Cardiac muscle cell (in vitro differentiated cells and primary cell): ENCODE measurements at regions not wholly inside any gene's neighbourhood (a gene's known extent, or its start where the extent isn't known, plus 50 kb on each side); places are given as distances from the start of the nearest gene placed in this dataset.
"Not testable (repeated sequence)": the region's sequence is repeated elsewhere in the genome, so short reads cannot be mapped to it uniquely, and the experiment has no call there.

ENCODE experiments used
- DNase-seq, 2 donors: peaks; one replicate each; pipeline versions ENCODE4 v3.0.0 to v3.0.0-alpha.2; 2010 to 2017; ENCODE audit warnings: low read depth in 1 of 2, low spot score in 1 of 2
- H3K27ac ChIP-seq: fragments of 200-600 bp; sonication (generic); 2 replicates; pipeline ENCODE4 v1.5.1; 2016
- H3K27me3 ChIP-seq: fragments of 200-600 bp; sonication (generic); 2 replicates; pipeline ENCODE4 v1.6.0; 2016; ENCODE audit warnings: control low read depth
- H3K36me3 ChIP-seq: fragments of 200-600 bp; sonication (generic); 2 replicates; pipeline ENCODE4 v1.5.1; 2016; ENCODE audit warnings: control low read depth
- H3K4me1 ChIP-seq: fragments of 200-600 bp; sonication (generic); 2 replicates; pipeline ENCODE4 v1.8.1; 2017; ENCODE audit warnings: low read depth, mild to moderate bottlenecking, mixed run types
- H3K4me3 ChIP-seq: fragments of 200-600 bp; sonication (generic); 2 replicates; pipeline ENCODE4 v1.5.1; 2016; ENCODE audit warnings: mild to moderate bottlenecking
- H3K9me3 ChIP-seq: fragments of 200-600 bp; sonication (generic); 2 replicates; pipeline ENCODE4 v1.5.1; 2017; ENCODE audit warnings: low read depth, mild to moderate bottlenecking, control low read depth
- TF ChIP-seq, protein P1 (sequence below): IDR thresholded peaks from 2 replicates; pipeline ENCODE4 v1.5.1; 2012; ENCODE audit warnings: low read depth, mild to moderate bottlenecking, low read length

DNA sequence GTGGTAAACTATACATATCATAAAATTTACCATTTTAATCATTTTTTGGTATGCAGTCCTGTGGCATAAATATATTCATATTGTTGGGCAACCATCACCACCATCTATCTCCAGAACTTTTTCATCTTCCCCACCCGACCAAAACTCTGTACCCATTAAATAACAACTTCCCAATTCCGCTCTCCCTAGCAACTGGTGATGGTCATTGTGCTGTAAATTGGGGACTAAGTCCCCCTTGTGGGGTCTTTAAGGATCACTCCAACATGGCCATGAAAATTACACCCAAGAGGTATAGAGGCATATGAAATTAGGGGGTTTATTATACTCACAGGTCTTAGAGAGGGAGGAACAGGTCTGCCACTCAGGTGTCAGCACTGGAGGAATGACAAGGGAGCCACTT lies 57.4 kb upstream of the NKD1 start:
- Histone ChIP-seq H3K9me3 (no peaks in the 10 kb centered on the region), H3K27ac (no peak overlapping the region), H3K4me1 (no peaks in the 10 kb centered on the region), H3K36me3 (no peaks in the 10 kb centered on the region), H3K27me3 (peaks cover 31% of the 10 kb centered on the region), H3K4me3 (no peak overlapping the region)
- TF ChIP-seq, protein P1, sequence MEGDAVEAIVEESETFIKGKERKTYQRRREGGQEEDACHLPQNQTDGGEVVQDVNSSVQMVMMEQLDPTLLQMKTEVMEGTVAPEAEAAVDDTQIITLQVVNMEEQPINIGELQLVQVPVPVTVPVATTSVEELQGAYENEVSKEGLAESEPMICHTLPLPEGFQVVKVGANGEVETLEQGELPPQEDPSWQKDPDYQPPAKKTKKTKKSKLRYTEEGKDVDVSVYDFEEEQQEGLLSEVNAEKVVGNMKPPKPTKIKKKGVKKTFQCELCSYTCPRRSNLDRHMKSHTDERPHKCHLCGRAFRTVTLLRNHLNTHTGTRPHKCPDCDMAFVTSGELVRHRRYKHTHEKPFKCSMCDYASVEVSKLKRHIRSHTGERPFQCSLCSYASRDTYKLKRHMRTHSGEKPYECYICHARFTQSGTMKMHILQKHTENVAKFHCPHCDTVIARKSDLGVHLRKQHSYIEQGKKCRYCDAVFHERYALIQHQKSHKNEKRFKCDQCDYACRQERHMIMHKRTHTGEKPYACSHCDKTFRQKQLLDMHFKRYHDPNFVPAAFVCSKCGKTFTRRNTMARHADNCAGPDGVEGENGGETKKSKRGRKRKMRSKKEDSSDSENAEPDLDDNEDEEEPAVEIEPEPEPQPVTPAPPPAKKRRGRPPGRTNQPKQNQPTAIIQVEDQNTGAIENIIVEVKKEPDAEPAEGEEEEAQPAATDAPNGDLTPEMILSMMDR, result no peak
- no peak for DNase-seq

DNA sequence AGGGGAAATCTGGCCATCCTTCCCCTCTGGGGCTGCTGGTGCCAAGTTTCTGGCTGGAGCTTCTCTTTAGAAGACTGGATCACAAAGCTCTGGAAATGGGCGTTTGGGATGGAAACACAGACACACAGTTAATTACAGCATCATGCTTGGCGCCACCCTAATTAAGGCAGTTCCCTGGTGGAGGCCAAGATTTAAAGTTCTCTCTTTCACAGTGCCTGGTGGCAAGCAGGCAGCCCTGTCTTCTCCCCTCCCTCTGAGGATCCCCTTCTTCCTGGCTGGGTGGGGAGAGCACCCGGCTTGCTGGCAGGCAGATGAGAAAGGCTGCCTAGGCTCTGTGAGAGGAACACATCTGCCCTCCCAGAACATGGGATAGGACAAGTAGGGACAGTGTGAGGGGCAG lies 59.0 kb upstream of the NKD1 start:
- no peak for DNase-seq
- peaks cover 31% of the 10 kb centered on the region for H3K27me3 ChIP-seq
- no peak overlapping the region for H3K27ac ChIP-seq
- no peaks in the 10 kb centered on the region for H3K4me1 ChIP-seq
- no peaks in the 10 kb centered on the region for H3K9me3 ChIP-seq
- H3K4me3 ChIP-seq, result no peak overlapping the region
- TF ChIP-seq, protein P1, result no peak
- no peaks in the 10 kb centered on the region for H3K36me3 ChIP-seq

DNA sequence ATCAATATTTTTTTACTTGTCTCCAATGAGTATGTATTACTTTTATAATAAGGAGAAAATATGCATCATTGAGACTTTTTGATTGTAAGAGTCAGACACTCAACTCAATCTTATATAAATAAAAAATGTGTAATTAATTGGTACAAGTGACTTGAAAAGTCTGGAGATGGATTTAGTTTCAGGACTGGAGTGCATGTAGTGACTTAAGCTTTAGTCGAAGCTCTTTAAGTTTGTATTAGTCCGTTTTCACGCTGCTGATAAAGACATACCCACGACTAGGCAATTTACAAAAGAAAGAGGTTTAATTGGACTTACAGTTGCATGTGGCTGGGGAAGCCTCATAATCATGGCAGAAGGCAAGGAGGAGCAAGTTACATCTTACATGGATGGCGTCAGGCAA lies 60.7 kb upstream of the NKD1 start:
- Histone ChIP-seq H3K36me3 (no peaks in the 10 kb centered on the region), H3K4me3 (no peak overlapping the region), H3K9me3 (no peaks in the 10 kb centered on the region), H3K4me1 (no peaks in the 10 kb centered on the region), H3K27me3 (peaks cover 31% of the 10 kb centered on the region), H3K27ac (no peak overlapping the region)
- no peak for DNase-seq
- TF ChIP-seq, protein P1, result no peak

DNA sequence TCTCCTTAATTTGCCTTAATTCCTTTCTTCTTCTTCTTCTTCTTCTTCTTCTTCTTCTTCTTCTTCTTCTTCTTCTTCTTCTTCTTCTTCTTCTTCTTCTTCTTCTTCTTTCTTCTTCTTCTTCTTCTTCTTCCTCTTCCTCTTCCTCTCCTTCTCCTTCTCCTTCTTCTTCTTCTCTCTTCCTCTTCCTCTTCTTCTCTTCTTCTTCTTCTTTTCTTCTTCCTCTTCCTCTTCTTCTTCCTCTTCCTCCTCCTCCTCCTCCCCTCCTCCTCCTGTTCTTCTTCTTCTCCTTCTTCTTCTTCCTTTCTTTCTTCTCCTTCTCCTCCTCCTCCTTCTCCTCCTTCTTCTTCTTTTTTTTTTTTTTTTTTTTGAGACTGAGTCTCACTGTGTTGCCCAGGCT lies 62.0 kb upstream of the NKD1 start:
- H3K9me3 ChIP-seq, H3K4me3 ChIP-seq, H3K4me1 ChIP-seq: not testable (repeated sequence)

DNA sequence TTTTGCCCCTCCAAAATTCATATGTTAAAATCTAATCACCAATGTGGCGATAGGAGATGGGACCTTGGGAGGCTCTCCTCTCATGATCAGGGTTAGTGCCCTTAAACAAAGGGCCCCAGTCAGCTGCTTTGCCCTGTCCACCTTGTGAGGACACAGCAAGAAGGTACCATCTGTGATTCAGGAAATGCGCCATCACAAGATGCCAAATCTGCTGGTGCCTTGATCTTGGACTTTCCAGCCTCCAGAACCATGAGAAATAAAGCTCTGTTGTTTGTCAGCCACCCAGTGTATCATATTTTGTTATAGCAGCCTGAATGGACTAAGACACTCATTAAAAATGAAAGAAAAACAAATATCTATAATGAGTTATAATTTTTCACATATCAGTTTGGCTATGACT lies 63.0 kb upstream of the NKD1 start:
- Histone ChIP-seq H3K4me1 (no peaks in the 10 kb centered on the region), H3K27ac (no peak overlapping the region), H3K27me3 (peaks cover 38% of the 10 kb centered on the region), H3K9me3 (no peaks in the 10 kb centered on the region), H3K4me3 (no peak overlapping the region), H3K36me3 (no peaks in the 10 kb centered on the region)
- DNase-seq, result no peak
- TF ChIP-seq, protein P1, result no peak

More for the DNA sequence above, 62.0 kb upstream of the NKD1 start:
- H3K27me3 ChIP-seq, result peaks cover 34% of the 10 kb centered on the region
- not testable (repeated sequence) for H3K36me3 ChIP-seq, DNase-seq, H3K27ac ChIP-seq

DNA sequence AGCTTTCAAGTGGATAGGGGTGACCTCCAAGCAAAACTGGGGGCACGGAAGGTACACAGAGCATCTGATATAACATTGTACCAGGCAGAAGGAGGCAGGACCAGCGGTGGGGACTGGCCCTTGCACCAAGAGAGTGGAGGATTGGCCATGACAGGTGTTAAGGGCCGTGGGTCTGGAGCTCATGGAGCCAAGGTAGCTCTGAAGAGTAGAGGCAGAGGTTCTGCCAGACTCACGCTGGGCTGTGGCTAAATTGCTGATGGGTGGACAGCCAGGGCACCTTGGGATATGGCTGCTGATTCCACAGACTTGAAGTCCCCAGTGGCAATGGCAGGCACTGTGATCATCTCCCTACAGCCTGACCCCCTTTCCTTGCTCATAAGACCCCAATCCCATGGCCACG lies 65.9 kb upstream of the NKD1 start:
- Histone ChIP-seq H3K4me1 (no peaks in the 10 kb centered on the region), H3K9me3 (no peaks in the 10 kb centered on the region), H3K36me3 (no peaks in the 10 kb centered on the region), H3K27ac (no peak overlapping the region), H3K27me3 (peaks cover 42% of the 10 kb centered on the region), H3K4me3 (no peak overlapping the region)
- no peak for DNase-seq
- TF ChIP-seq, protein P1, result no peak
